GM23338 (cell line): ENCODE measurements at regions not wholly inside any gene's neighbourhood (a gene's known extent, or its start where the extent isn't known, plus 50 kb on each side); places are given as distances from the start of the nearest gene placed in this dataset.

Source experiments
- EZH2 ChIP-seq: fragments of 200-600 bp; sonication (generic); IDR thresholded peaks from one replicate; pipeline ENCODE4 v1.8.0; 2017; ENCODE audit warnings: antibody characterized with exemption, mild to moderate bottlenecking, low read depth; ENCODE audit not compliant: unreplicated experiment
- EZH2phosphoT487 ChIP-seq: fragments of 200-600 bp; sonication (generic); IDR thresholded peaks from one replicate; pipeline ENCODE4 v1.8.1; 2018; ENCODE audit warnings: antibody characterized with exemption; ENCODE audit not compliant: unreplicated experiment
- POLR2AphosphoS5 ChIP-seq: IDR thresholded peaks from 2 replicates; pipeline ENCODE4 v1.6.1; 2016; ENCODE audit warnings: antibody characterized with exemption, low read depth
- ZNF114 ChIP-seq: fragments of 250-450 bp; sonication (Bioruptor Pico); IDR thresholded peaks from 2 replicates; pipeline ENCODE4 v1.5.0; 2020; ENCODE audit warnings: mild to moderate bottlenecking, moderate library complexity
- ZNF331 ChIP-seq: fragments of 250-450 bp; sonication (Bioruptor Pico); IDR thresholded peaks from 2 replicates; pipeline ENCODE4 v1.5.0; 2020; ENCODE audit warnings: low read depth, mild to moderate bottlenecking, moderate library complexity
- TF ChIP-seq, protein P1 (sequence below), 2 experiments: fragments of 200-600 bp in 1 of 2; sonication (generic) in 1 of 2; conservative IDR thresholded peaks; 2 replicates each; pipeline versions ENCODE4 v1.5.1 to v1.6.1; 2016 to 2017; ENCODE audit warnings: antibody characterized with exemption in 2 of 2, low read depth in 2 of 2, mild to moderate bottlenecking in 2 of 2, moderate library complexity in 1 of 2
- TF ChIP-seq, protein P2 (sequence below): IDR thresholded peaks from one replicate; pipeline ENCODE4 v1.6.1; 2018; ENCODE audit warnings: antibody characterized with exemption; ENCODE audit not compliant: unreplicated experiment

DNA sequence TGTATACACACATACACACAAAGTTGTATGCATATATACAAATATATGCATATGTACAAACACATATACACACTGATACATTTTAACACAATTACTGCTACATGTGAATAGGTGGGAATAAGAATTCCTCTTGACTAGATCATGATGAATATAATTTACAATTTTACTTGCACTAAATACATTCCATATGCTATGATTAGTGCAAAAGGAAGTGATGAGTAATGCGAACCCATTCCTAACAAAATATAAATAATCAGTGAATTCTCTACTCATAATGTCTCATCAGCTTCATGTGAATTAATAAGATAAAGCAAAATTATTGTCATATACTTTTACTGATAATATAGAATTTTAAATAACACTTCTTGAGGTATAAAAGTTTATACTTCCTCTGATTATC lies 1077.3 kb upstream of the PCDH10 start:
- TF ChIP-seq, protein P1, sequence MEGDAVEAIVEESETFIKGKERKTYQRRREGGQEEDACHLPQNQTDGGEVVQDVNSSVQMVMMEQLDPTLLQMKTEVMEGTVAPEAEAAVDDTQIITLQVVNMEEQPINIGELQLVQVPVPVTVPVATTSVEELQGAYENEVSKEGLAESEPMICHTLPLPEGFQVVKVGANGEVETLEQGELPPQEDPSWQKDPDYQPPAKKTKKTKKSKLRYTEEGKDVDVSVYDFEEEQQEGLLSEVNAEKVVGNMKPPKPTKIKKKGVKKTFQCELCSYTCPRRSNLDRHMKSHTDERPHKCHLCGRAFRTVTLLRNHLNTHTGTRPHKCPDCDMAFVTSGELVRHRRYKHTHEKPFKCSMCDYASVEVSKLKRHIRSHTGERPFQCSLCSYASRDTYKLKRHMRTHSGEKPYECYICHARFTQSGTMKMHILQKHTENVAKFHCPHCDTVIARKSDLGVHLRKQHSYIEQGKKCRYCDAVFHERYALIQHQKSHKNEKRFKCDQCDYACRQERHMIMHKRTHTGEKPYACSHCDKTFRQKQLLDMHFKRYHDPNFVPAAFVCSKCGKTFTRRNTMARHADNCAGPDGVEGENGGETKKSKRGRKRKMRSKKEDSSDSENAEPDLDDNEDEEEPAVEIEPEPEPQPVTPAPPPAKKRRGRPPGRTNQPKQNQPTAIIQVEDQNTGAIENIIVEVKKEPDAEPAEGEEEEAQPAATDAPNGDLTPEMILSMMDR (conservative IDR thresholded peaks at IDR 0.05; ENCODE audit: low read depth in 2 of 2) = no peak
- TF ChIP-seq, protein P2, sequence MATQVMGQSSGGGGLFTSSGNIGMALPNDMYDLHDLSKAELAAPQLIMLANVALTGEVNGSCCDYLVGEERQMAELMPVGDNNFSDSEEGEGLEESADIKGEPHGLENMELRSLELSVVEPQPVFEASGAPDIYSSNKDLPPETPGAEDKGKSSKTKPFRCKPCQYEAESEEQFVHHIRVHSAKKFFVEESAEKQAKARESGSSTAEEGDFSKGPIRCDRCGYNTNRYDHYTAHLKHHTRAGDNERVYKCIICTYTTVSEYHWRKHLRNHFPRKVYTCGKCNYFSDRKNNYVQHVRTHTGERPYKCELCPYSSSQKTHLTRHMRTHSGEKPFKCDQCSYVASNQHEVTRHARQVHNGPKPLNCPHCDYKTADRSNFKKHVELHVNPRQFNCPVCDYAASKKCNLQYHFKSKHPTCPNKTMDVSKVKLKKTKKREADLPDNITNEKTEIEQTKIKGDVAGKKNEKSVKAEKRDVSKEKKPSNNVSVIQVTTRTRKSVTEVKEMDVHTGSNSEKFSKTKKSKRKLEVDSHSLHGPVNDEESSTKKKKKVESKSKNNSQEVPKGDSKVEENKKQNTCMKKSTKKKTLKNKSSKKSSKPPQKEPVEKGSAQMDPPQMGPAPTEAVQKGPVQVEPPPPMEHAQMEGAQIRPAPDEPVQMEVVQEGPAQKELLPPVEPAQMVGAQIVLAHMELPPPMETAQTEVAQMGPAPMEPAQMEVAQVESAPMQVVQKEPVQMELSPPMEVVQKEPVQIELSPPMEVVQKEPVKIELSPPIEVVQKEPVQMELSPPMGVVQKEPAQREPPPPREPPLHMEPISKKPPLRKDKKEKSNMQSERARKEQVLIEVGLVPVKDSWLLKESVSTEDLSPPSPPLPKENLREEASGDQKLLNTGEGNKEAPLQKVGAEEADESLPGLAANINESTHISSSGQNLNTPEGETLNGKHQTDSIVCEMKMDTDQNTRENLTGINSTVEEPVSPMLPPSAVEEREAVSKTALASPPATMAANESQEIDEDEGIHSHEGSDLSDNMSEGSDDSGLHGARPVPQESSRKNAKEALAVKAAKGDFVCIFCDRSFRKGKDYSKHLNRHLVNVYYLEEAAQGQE = no peak
- TF ChIP-seq EZH2phosphoT487 = no peak
- no peak for TF ChIP-seq ZNF331 (CRISPR knock-in tag)
- no peak for TF ChIP-seq EZH2
- no peak for TF ChIP-seq POLR2AphosphoS5
- no peak for TF ChIP-seq ZNF114 (CRISPR knock-in tag)
